PC-3 (cell line): ENCODE measurements at regions not wholly inside any gene's neighbourhood (a gene's known extent, or its start where the extent isn't known, plus 50 kb on each side); places are given as distances from the start of the nearest gene placed in this dataset.

Source experiments
- ATAC-seq: fragments of 200-7000 bp; cut with Tn5 transposase; 2 replicates; pipeline ENCODE4 v1.9.1; 2020; ENCODE audit warnings: mild to moderate bottlenecking, moderate library complexity
- BruUV-seq: library from RNA; stranded (reverse); fragments of 400-500 nt; replicated peaks from 2 replicates; lab custom pipeline; 2021; lab: Mats Ljungman, UMichigan
- CTCF ChIA-PET: fragments of 300-600 bp; sonication (Branson Sonifier 250); formaldehyde crosslinking; loops from one replicate; lab custom pipeline; 2022; ENCODE audit warnings: antibody characterized with exemption; lab: Charles Lee
- POLR2A ChIA-PET: fragments of 300-600 bp; sonication (Branson Sonifier 250); formaldehyde crosslinking; loops from one replicate; lab custom pipeline; 2022; ENCODE audit warnings: antibody characterized with exemption; ENCODE audit not compliant: unreplicated experiment; lab: Charles Lee
- DNase-seq: peaks from one replicate; pipeline ENCODE4 v3.0.0-alpha.2; 2015
- H2AFZ ChIP-seq: fragments of 300-600 bp; sonication (generic); 2 replicates; pipeline ENCODE4 v1.6.0; 2016; ENCODE audit warnings: antibody characterized with exemption, low read length
- H3F3A ChIP-seq: fragments of 300-600 bp; sonication (generic); one replicate; pipeline ENCODE4 v1.6.0; 2017; ENCODE audit warnings: antibody characterized with exemption, low read length, control low read depth, mild to moderate bottlenecking; ENCODE audit not compliant: unreplicated experiment
- H3K27ac ChIP-seq: fragments of 300-600 bp; sonication (generic); 2 replicates; pipeline ENCODE4 v1.5.1; 2016; ENCODE audit warnings: mild to moderate bottlenecking, low read length
- H3K27me3 ChIP-seq: fragments of 300-600 bp; sonication (generic); 2 replicates; pipeline ENCODE4 v1.6.1; 2016; ENCODE audit warnings: low read length, mixed read lengths
- H3K36me3 ChIP-seq: fragments of 300-600 bp; sonication (generic); 2 replicates; pipeline ENCODE4 v1.6.1; 2016; ENCODE audit warnings: low read depth, mixed run types, low read length, mixed read lengths
- H3K4me1 ChIP-seq: fragments of 300-600 bp; sonication (generic); 2 replicates; pipeline ENCODE4 v1.5.1; 2016; ENCODE audit warnings: low read length; ENCODE audit not compliant: insufficient read depth
- H3K4me2 ChIP-seq: fragments of 300-600 bp; sonication (generic); 2 replicates; pipeline ENCODE4 v1.6.0; 2016; ENCODE audit warnings: low read length
- H3K4me3 ChIP-seq: fragments of 300-600 bp; sonication (generic); 2 replicates; pipeline ENCODE4 v1.5.1; 2016; ENCODE audit warnings: mild to moderate bottlenecking, low read length, mixed read lengths
- H3K79me2 ChIP-seq: fragments of 300-600 bp; sonication (generic); 2 replicates; pipeline ENCODE4 v1.6.1; 2017; ENCODE audit warnings: low read length, mixed read lengths
- H3K9ac ChIP-seq: fragments of 300-600 bp; sonication (generic); 2 replicates; pipeline ENCODE4 v1.6.0; 2016; ENCODE audit warnings: mild to moderate bottlenecking, low read length
- H3K9me2 ChIP-seq: fragments of 300-600 bp; sonication (generic); replicated peaks from 2 replicates; pipeline ENCODE4 v1.6.1; 2016; ENCODE audit warnings: mixed run types, low read length, mixed read lengths
- H3K9me3 ChIP-seq: fragments of 300-600 bp; sonication (generic); 2 replicates; pipeline ENCODE4 v1.6.1; 2016; ENCODE audit warnings: low read length, mixed read lengths
- H4K20me1 ChIP-seq: fragments of 300-600 bp; sonication (generic); 2 replicates; pipeline ENCODE4 v1.6.1; 2016; ENCODE audit warnings: low read length, mixed read lengths
- EZH2 ChIP-seq: fragments of 300-600 bp; sonication (generic); IDR thresholded peaks from one replicate; pipeline ENCODE4 v1.6.1; 2017; ENCODE audit warnings: antibody characterized with exemption, mild to moderate bottlenecking, low read length; ENCODE audit not compliant: unreplicated experiment
- EZH2phosphoT487 ChIP-seq: fragments of 300-600 bp; sonication (generic); IDR thresholded peaks from 2 replicates; pipeline ENCODE4 v1.6.1; 2018; ENCODE audit warnings: mild to moderate bottlenecking, antibody characterized with exemption, low read length, borderline replicate concordance
- intact Hi-C: fragments of 100-400 bp; cut with micrococcal nuclease; formaldehyde crosslinking; loops from 2 replicates; pipeline ENCODE4 v1.9.0; 2023
- TF ChIP-seq, protein P1 (sequence below): fragments of 300-600 bp; sonication (generic); conservative IDR thresholded peaks from 2 replicates; pipeline ENCODE4 v1.5.1; 2017; ENCODE audit warnings: antibody characterized with exemption, low read depth, mild to moderate bottlenecking, low read length

DNA sequence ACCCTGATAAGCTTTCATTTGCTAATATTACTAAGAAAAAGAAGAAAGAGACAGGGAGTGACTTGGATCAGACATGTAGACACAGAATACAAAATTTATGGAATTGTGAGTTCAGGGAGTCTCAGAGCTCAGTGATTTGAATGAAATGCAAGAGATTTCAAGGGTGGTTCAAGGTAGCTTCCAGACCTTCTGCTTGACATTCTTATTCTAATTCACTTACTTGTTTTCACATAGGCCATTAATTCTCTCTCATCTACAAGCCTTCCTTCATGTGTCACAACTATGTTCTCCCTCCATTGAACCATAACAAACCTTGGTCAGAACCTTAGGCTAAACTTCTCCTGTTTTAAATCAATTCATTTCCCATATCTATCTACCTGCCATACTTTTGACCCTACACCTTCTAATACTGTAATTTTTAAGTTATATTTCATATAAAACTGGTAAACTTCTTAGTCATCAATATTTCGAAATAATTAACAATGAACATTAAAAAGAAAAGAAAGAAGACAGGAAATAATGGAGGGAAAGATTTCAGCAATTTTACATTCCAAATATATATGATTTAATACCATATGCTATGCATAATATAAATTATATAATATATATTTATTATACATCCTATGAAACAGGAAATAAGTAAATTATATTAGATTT, 139.2 kb upstream of the PDE1A start:
- BruUV-seq = no TSS peak
- no peak overlapping the region for H2AFZ ChIP-seq
- DNase-seq = no peak
- intact Hi-C loops = no loop called here
- no peaks in the 10 kb centered on the region for H3F3A ChIP-seq
- no peak overlapping the region for H3K27ac ChIP-seq
- no peaks in the 10 kb centered on the region for H3K9me3 ChIP-seq
- H3K9ac ChIP-seq = no peak overlapping the region
- ChIA-PET CTCF (no interaction called here), POLR2A (no interaction called here)
- H3K79me2 ChIP-seq = no peaks in the 10 kb centered on the region
- ATAC-seq = no peak
- H4K20me1 ChIP-seq = no peaks in the 10 kb centered on the region
- H3K4me1 ChIP-seq = no peaks in the 10 kb centered on the region
- H3K9me2 ChIP-seq = no peaks in the 10 kb centered on the region
- H3K27me3 ChIP-seq = no peaks in the 10 kb centered on the region
- H3K4me3 ChIP-seq = no peak overlapping the region
- no peaks in the 10 kb centered on the region for H3K36me3 ChIP-seq
- H3K4me2 ChIP-seq = no peak overlapping the region
- TF ChIP-seq, protein P1, sequence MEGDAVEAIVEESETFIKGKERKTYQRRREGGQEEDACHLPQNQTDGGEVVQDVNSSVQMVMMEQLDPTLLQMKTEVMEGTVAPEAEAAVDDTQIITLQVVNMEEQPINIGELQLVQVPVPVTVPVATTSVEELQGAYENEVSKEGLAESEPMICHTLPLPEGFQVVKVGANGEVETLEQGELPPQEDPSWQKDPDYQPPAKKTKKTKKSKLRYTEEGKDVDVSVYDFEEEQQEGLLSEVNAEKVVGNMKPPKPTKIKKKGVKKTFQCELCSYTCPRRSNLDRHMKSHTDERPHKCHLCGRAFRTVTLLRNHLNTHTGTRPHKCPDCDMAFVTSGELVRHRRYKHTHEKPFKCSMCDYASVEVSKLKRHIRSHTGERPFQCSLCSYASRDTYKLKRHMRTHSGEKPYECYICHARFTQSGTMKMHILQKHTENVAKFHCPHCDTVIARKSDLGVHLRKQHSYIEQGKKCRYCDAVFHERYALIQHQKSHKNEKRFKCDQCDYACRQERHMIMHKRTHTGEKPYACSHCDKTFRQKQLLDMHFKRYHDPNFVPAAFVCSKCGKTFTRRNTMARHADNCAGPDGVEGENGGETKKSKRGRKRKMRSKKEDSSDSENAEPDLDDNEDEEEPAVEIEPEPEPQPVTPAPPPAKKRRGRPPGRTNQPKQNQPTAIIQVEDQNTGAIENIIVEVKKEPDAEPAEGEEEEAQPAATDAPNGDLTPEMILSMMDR = no peak
- TF ChIP-seq EZH2 (no peak), EZH2phosphoT487 (no peak)

DNA sequence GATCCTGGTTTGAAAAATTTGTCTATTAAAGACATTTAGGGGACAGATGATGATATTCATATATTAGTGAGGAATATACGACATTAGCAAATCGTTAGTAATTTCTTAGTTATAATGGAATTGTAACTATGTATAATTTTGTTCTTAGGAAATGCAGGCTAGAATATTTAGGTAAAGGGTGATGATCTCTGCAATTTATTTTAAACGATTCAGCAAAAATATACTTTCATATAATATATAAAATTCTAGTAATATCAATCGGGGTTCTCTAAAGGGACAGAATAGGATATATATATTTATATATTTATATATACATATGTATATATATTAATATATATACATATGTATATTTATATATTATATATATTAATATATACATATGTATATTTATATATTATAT, 142.5 kb upstream of the DNAJC10 start:
- Histone ChIP-seq H4K20me1 (no peaks in the 10 kb centered on the region), H3K36me3 (no peaks in the 10 kb centered on the region), H3K27ac (no peak overlapping the region), H3K9me2 (no peaks in the 10 kb centered on the region), H3F3A (no peaks in the 10 kb centered on the region), H3K9ac (no peak overlapping the region), H2AFZ (no peak overlapping the region), H3K4me3 (no peak overlapping the region), H3K27me3 (no peaks in the 10 kb centered on the region), H3K9me3 (no peaks in the 10 kb centered on the region), H3K4me1 (no peaks in the 10 kb centered on the region), H3K79me2 (no peaks in the 10 kb centered on the region), H3K4me2 (no peak overlapping the region)
- POLR2A ChIA-PET = no interaction called here
- ATAC-seq = no peak
- CTCF ChIA-PET = no interaction called here
- intact Hi-C loops = no loop called here
- no peak for TF ChIP-seq EZH2phosphoT487
- TF ChIP-seq, protein P1 = no peak
- TF ChIP-seq EZH2 = no peak
- DNase-seq = no peak
- BruUV-seq = no TSS peak

DNA sequence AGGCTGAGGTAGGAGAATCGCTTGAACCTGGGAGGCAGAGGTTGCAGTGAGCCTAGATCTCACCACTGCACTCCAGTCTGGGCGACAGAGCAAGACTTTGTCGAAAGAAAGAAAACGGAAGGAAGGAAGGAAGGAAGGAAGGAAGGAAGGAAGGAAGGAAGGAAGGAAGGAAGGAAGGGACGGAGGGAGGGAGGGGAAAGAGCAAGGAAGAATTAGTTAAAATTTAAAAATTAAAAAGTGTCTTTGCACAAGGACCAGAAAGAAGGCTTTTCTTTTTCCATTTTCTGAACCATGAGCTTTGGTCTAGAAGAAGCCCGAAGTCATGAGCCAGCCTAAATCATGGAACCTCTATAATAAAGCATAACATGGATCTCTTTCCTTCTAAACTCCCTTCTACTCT, 138.2 kb upstream of the DNAJC10 start:
- H3K27me3 ChIP-seq = no peaks in the 10 kb centered on the region
- no peak for DNase-seq
- no peak overlapping the region for H3K4me3 ChIP-seq
- POLR2A ChIA-PET = no interaction called here
- no peaks in the 10 kb centered on the region for H3K36me3 ChIP-seq
- no peaks in the 10 kb centered on the region for H3K9me2 ChIP-seq
- H3K9me3 ChIP-seq = no peaks in the 10 kb centered on the region
- H2AFZ ChIP-seq = no peak overlapping the region
- no peaks in the 10 kb centered on the region for H3K79me2 ChIP-seq
- no peaks in the 10 kb centered on the region for H3K4me1 ChIP-seq
- TF ChIP-seq EZH2 (no peak), EZH2phosphoT487 (no peak)
- TF ChIP-seq, protein P1 = no peak
- no peaks in the 10 kb centered on the region for H3F3A ChIP-seq
- CTCF ChIA-PET = no interaction called here
- intact Hi-C loops = no loop called here
- no TSS peak for BruUV-seq
- no peak overlapping the region for H3K9ac ChIP-seq
- H3K4me2 ChIP-seq = no peak overlapping the region
- H3K27ac ChIP-seq = no peak overlapping the region
- ATAC-seq = no peak
- no peaks in the 10 kb centered on the region for H4K20me1 ChIP-seq
